Vagina (tissue), 2 donors: ENCODE measurements at regions not wholly inside any gene's neighbourhood (a gene's known extent, or its start where the extent isn't known, plus 50 kb on each side); places are given as distances from the start of the nearest gene placed in this dataset.

Experiments used
- DNase-seq, 2 donors: peaks; one replicate each; pipeline ENCODE4 v3.0.0-alpha.2; 2017; ENCODE audit errors: extremely low spot score in 2 of 2
- H3K27ac ChIP-seq: fragments of 200-600 bp; sonication (generic); one replicate; pipeline ENCODE4 v1.5.1; 2019
- H3K27me3 ChIP-seq: fragments of 200-600 bp; sonication (generic); one replicate; pipeline ENCODE4 v1.5.1; 2019
- H3K36me3 ChIP-seq, 2 donors: fragments of 200-600 bp; sonication (generic); one replicate each; pipeline ENCODE4 v1.5.1; 2017 to 2019
- H3K4me1 ChIP-seq: fragments of 200-600 bp; sonication (generic); one replicate; pipeline ENCODE4 v1.5.1; 2019
- H3K4me3 ChIP-seq, 2 donors: fragments of 200-600 bp; sonication (generic); 1 replicate in 1 of 2; 2 replicates in 1 of 2; pipeline ENCODE4 v1.5.1; 2016 to 2019
- H3K9me3 ChIP-seq: fragments of 200-600 bp; sonication (generic); one replicate; pipeline ENCODE4 v1.5.1; 2019
- POLR2A ChIP-seq, 2 donors: fragments of 450-650 bp; IDR thresholded peaks; one replicate each; pipeline ENCODE4 v1.6.1; 2017; ENCODE audit warnings: antibody characterized with exemption in 2 of 2, mild to moderate bottlenecking in 2 of 2, moderate library complexity in 2 of 2
- POLR2AphosphoS5 ChIP-seq, 2 donors: sonication (generic); formaldehyde crosslinking; IDR thresholded peaks; one replicate each; pipeline ENCODE4 v1.9.0; 2017; ENCODE audit warnings: antibody characterized with exemption in 2 of 2, mild to moderate bottlenecking in 2 of 2, low read depth in 1 of 2; ENCODE audit not compliant: insufficient read depth in 1 of 2
- intact Hi-C: fragments of 100-400 bp; cut with DNase I; formaldehyde crosslinking; loops from one replicate; pipeline ENCODE4 v1.15.1; 2023
- TF ChIP-seq, protein P1 (sequence below), 3 experiments: fragments of 450-650 bp in 2 of 3; fragments of 200-600 bp in 1 of 3; sonication (generic) in 1 of 3; IDR thresholded peaks; one replicate each; pipeline ENCODE4 v1.5.1; 2017 to 2019; ENCODE audit warnings: antibody characterized with exemption in 3 of 3, mild to moderate bottlenecking in 2 of 3, moderate library complexity in 2 of 3

DNA sequence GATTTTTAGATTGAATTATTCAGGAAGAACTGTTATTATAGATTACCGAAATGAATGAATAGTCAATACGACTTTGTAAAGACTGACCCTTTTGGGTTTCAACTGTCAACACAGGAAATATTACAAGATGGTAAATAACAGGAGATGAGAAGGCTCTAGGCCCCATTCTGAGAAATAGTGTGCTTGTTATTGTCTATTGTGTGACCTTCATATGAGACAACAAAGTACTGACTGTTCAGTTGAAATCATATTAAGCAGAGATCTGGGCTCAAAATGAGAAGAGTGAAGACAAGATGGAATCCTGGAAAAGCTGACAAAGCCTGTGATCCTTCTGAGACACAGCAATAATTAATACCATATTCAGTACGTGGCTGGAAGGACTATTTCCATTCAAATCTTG, 503.8 kb downstream of the INHBA start:
- intact Hi-C loops = no loop called here
- H3K4me3 ChIP-seq = no peak overlapping the region
- no peak overlapping the region for H3K27ac ChIP-seq
- TF ChIP-seq, protein P1, sequence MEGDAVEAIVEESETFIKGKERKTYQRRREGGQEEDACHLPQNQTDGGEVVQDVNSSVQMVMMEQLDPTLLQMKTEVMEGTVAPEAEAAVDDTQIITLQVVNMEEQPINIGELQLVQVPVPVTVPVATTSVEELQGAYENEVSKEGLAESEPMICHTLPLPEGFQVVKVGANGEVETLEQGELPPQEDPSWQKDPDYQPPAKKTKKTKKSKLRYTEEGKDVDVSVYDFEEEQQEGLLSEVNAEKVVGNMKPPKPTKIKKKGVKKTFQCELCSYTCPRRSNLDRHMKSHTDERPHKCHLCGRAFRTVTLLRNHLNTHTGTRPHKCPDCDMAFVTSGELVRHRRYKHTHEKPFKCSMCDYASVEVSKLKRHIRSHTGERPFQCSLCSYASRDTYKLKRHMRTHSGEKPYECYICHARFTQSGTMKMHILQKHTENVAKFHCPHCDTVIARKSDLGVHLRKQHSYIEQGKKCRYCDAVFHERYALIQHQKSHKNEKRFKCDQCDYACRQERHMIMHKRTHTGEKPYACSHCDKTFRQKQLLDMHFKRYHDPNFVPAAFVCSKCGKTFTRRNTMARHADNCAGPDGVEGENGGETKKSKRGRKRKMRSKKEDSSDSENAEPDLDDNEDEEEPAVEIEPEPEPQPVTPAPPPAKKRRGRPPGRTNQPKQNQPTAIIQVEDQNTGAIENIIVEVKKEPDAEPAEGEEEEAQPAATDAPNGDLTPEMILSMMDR (IDR thresholded peaks at IDR 0.05) = no peak
- TF ChIP-seq POLR2AphosphoS5 (IDR thresholded peaks at IDR 0.05; ENCODE audit: insufficient read depth in 1 of 2, low read depth in 1 of 2) = no peak
- no peak for TF ChIP-seq POLR2A (IDR thresholded peaks at IDR 0.05)
- no peaks in the 10 kb centered on the region for H3K9me3 ChIP-seq
- no peaks in the 10 kb centered on the region for H3K27me3 ChIP-seq
- no peak for DNase-seq
- H3K4me1 ChIP-seq = no peaks in the 10 kb centered on the region
- no peaks in the 10 kb centered on the region for H3K36me3 ChIP-seq

DNA sequence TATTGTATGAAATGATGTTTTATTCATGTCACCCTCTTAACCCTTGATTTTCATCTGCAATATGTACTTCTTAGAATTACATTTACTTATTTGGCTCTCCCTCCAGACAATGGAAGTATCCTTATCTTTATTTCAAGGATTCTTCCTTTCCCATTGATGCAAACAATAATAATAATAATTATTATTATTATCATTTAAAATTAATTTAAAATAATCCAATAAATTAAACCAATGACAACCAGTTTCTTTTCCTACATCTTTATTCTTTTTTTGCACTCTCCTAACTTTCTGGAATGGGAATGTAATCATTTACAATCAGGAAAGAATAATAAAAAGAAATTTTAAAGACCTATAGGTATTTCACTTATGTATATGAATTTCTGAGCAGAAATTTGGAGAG, 504.4 kb downstream of the INHBA start:
- no peaks in the 10 kb centered on the region for H3K36me3 ChIP-seq
- no peak overlapping the region for H3K4me3 ChIP-seq
- H3K27me3 ChIP-seq = no peaks in the 10 kb centered on the region
- TF ChIP-seq POLR2AphosphoS5 (IDR thresholded peaks at IDR 0.05; ENCODE audit: insufficient read depth in 1 of 2, low read depth in 1 of 2) = no peak
- TF ChIP-seq, protein P1 (IDR thresholded peaks at IDR 0.05) = no peak
- TF ChIP-seq POLR2A (IDR thresholded peaks at IDR 0.05) = no peak
- no peak overlapping the region for H3K27ac ChIP-seq
- no peaks in the 10 kb centered on the region for H3K4me1 ChIP-seq
- DNase-seq = no peak
- intact Hi-C loops = no loop called here
- H3K9me3 ChIP-seq = no peaks in the 10 kb centered on the region

DNA sequence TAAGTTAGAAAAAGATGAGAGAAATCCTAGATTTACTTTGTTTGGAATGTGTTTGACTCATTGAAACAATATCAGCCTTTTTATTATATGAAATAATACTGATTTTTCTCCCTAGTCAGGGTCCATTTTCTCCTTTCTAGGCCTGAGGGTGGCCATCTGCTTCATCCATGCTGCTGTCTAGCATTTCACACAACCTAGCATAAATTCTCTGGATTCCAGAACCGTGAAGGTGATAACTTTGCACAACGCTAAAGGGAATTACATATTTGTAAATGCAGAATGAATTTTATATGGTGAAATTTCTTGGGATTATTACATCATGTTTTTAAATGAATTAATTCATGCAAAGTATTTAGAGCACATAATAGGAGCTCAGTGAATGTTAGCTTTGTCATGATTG, 505.1 kb downstream of the INHBA start:
- no peaks in the 10 kb centered on the region for H3K36me3 ChIP-seq
- no peaks in the 10 kb centered on the region for H3K4me1 ChIP-seq
- no peaks in the 10 kb centered on the region for H3K9me3 ChIP-seq
- H3K27me3 ChIP-seq = no peaks in the 10 kb centered on the region
- no peak overlapping the region for H3K27ac ChIP-seq
- TF ChIP-seq, protein P1 (IDR thresholded peaks at IDR 0.05) = no peak
- TF ChIP-seq POLR2AphosphoS5 (IDR thresholded peaks at IDR 0.05; ENCODE audit: insufficient read depth in 1 of 2, low read depth in 1 of 2) = no peak
- TF ChIP-seq POLR2A (IDR thresholded peaks at IDR 0.05) = no peak
- intact Hi-C loops = no loop called here
- no peak for DNase-seq
- no peak overlapping the region for H3K4me3 ChIP-seq

DNA sequence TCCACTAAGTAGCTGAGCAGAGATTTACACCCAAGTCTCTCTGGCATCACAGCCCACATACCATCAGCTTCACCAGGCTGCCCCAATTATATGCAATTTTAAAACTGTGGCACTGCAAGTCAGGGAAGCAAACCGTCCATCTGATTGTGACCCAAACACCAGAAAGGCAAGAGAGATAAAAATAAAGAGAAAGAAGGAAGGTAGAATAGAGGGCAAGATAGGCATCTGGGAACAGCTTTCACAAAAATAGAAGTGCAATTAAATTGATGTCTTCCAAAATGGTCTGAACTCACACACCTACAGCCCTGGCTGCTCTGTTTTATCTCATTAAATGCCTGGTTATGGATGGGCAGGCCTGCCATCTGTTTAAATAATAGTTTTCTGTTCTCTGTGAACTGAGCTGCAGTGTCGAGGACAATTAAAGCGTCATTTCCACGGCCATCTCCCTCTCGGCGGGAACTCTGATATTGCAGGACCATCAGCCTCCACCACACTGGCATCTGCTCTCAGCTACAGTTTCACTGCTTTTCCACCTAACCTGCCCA, 509.1 kb downstream of the INHBA start:
- no peak overlapping the region for H3K27ac ChIP-seq
- no peak overlapping the region for H3K4me3 ChIP-seq
- H3K9me3 ChIP-seq = no peaks in the 10 kb centered on the region
- no peak for DNase-seq
- intact Hi-C loops = no loop called here
- H3K36me3 ChIP-seq = no peaks in the 10 kb centered on the region
- TF ChIP-seq POLR2A (IDR thresholded peaks at IDR 0.05) (no peak), POLR2AphosphoS5 (IDR thresholded peaks at IDR 0.05; ENCODE audit: insufficient read depth in 1 of 2, low read depth in 1 of 2) (no peak)
- TF ChIP-seq, protein P1 (IDR thresholded peaks at IDR 0.05) = no peak
- no peaks in the 10 kb centered on the region for H3K4me1 ChIP-seq
- H3K27me3 ChIP-seq = no peaks in the 10 kb centered on the region

DNA sequence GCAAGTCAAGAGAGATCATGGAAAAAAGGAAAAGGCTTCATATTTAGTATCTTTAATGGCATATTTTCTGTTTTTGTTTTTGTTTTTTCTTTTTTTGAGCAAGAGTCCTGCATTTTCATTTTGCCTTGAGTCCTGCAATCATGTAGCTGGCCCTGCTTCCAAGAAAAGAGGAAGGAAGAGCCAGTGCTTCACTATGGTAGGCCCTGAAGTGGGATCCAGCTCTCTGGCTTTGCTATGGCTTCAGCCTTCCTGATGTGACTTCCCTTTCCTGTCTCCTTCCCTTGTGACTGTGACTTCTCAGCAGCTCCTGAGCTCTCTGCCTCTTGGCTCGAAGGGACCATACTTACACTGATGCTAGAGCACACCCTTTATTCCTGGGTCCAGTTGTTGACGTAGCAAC, 512.3 kb downstream of the INHBA start:
- Histone ChIP-seq H3K4me3 (no peak overlapping the region), H3K36me3 (no peaks in the 10 kb centered on the region), H3K27ac (no peak overlapping the region), H3K9me3 (no peaks in the 10 kb centered on the region), H3K27me3 (no peaks in the 10 kb centered on the region), H3K4me1 (no peaks in the 10 kb centered on the region)
- no peak for DNase-seq
- intact Hi-C loops = no loop called here
- TF ChIP-seq, protein P1 (IDR thresholded peaks at IDR 0.05) = no peak
- TF ChIP-seq POLR2A (IDR thresholded peaks at IDR 0.05) (no peak), POLR2AphosphoS5 (IDR thresholded peaks at IDR 0.05; ENCODE audit: insufficient read depth in 1 of 2, low read depth in 1 of 2) (no peak)
